HCT116 (cell line): ENCODE measurements at regions not wholly inside any gene's neighbourhood (a gene's known extent, or its start where the extent isn't known, plus 50 kb on each side); places are given as distances from the start of the nearest gene placed in this dataset.

Source experiments
- ATAC-seq: fragments of 200-7000 bp; cut with Tn5 transposase; 2 replicates; pipeline ENCODE4 v1.9.1; 2020; ENCODE audit warnings: mild to moderate bottlenecking, moderate library complexity
- BruUV-seq: library from RNA; stranded (reverse); fragments of 400-500 nt; replicated peaks from 2 replicates; lab custom pipeline; 2021; lab: Mats Ljungman, UMichigan
- CTCF ChIA-PET: fragments of 300-600 bp; sonication (Branson Sonifier 250); formaldehyde crosslinking; loops from one replicate; lab custom pipeline; 2021; ENCODE audit warnings: antibody characterized with exemption; lab: Charles Lee
- POLR2A ChIA-PET: fragments of 300-600, 350-600 bp; sonication (Branson Sonifier 250); formaldehyde crosslinking; loops from one replicate; lab custom pipeline; 2021; ENCODE audit warnings: antibody characterized with exemption; lab: Charles Lee
- RAD21 ChIA-PET, 2 experiments: fragments of 300-600 bp; sonication (Branson Sonifier 250); formaldehyde crosslinking; loops; one replicate each; lab custom pipeline; 2023; ENCODE audit warnings: low total read pairs in 2 of 2; ENCODE audit not compliant: uncharacterized antibody in 2 of 2, unreplicated experiment in 2 of 2, low non-redundant PET in 1 of 2; lab: Charles Lee
- DNase-seq: peaks from one replicate; pipeline ENCODE4 v3.0.0-alpha.2; 2010; ENCODE audit warnings: low read depth, low spot score
- H2AFZ ChIP-seq: fragments of 200-600 bp; shearing (Covaris generic), sonication (generic); 2 replicates; pipeline ENCODE4 v1.6.1; 2017; ENCODE audit warnings: low read depth, mixed run types, mixed read lengths, antibody characterized with exemption, low read length; ENCODE audit not compliant: poor library complexity, severe bottlenecking
- H3K27ac ChIP-seq: 2 replicates; pipeline ENCODE4 v1.5.1; 2012; ENCODE audit warnings: low read depth, low read length
- H3K27me3 ChIP-seq: fragments of 200-600 bp; sonication (generic); 2 replicates; pipeline ENCODE4 v1.6.1; 2016; ENCODE audit warnings: mixed run types, low read length, mixed read lengths; ENCODE audit not compliant: insufficient read depth
- H3K36me3 ChIP-seq, 2 experiments: fragments of 200-500 bp in 1 of 2; fragments of 200-600 bp in 1 of 2; sonication (Bioruptor generic) in 1 of 2; sonication (generic) in 1 of 2; 2 replicates each; pipeline versions ENCODE4 v1.5.1 to v1.6.1; 2014 to 2016; ENCODE audit warnings: low read length in 2 of 2, inconsistent platforms in 1 of 2, mixed read lengths in 1 of 2, mixed run types in 1 of 2; ENCODE audit not compliant: insufficient read depth in 2 of 2, control insufficient read depth in 1 of 2
- H3K4me1 ChIP-seq, 2 experiments: fragments of 200-600 bp in 1 of 2; sonication (generic) in 1 of 2; 2 replicates each; pipeline versions ENCODE4 v1.5.1 to v1.6.1; 2012 to 2017; ENCODE audit warnings: low read length in 2 of 2, inconsistent platforms in 1 of 2, mild to moderate bottlenecking in 1 of 2, mixed read lengths in 1 of 2, mixed run types in 1 of 2, moderate library complexity in 1 of 2; ENCODE audit not compliant: insufficient read depth in 2 of 2, control insufficient read depth in 1 of 2
- H3K4me2 ChIP-seq: fragments of 200-600 bp; sonication (generic); 2 replicates; pipeline ENCODE4 v1.6.1; 2017; ENCODE audit warnings: mixed run types, low read length, mixed read lengths
- H3K4me3 ChIP-seq, 2 experiments: fragments of 200-600 bp in 1 of 2; sonication (generic) in 1 of 2; replicated peaks in 1 of 2; 2 replicates each; pipeline ENCODE4 v1.5.1; 2011 to 2016; ENCODE audit warnings: low read length in 2 of 2, control low read depth in 1 of 2, low read depth in 1 of 2, mild to moderate bottlenecking in 1 of 2, mixed read lengths in 1 of 2, mixed run types in 1 of 2
- H3K79me2 ChIP-seq: fragments of 200-600 bp; sonication (generic); 2 replicates; pipeline ENCODE4 v1.6.1; 2017; ENCODE audit warnings: mild to moderate bottlenecking, mixed run types, low read length, moderate library complexity, mixed read lengths; ENCODE audit not compliant: insufficient read depth
- H3K9ac ChIP-seq: fragments of 200-600 bp; sonication (generic); 2 replicates; pipeline ENCODE4 v1.6.1; 2016; ENCODE audit warnings: low read length, mixed read lengths
- H3K9me2 ChIP-seq: fragments of 200-600 bp; sonication (generic), shearing (Covaris generic); 2 replicates; pipeline ENCODE4 v1.6.1; 2017; ENCODE audit warnings: mixed run types, mild to moderate bottlenecking, moderate library complexity; ENCODE audit not compliant: insufficient read depth
- H3K9me3 ChIP-seq, 2 experiments: fragments of 200-500 bp in 1 of 2; fragments of 200-600 bp in 1 of 2; sonication (Bioruptor generic) in 1 of 2; sonication (generic) in 1 of 2; 2 replicates each; pipeline ENCODE4 v1.6.1; 2014 to 2017; ENCODE audit warnings: low read length in 2 of 2, mixed read lengths in 2 of 2, inconsistent platforms in 1 of 2, low read depth in 1 of 2, mild to moderate bottlenecking in 1 of 2, mixed run types in 1 of 2, moderate library complexity in 1 of 2; ENCODE audit not compliant: control insufficient read depth in 1 of 2, insufficient read depth in 1 of 2
- H4K20me1 ChIP-seq: fragments of 200-600 bp; sonication (generic), shearing (Covaris generic); 2 replicates; pipeline ENCODE4 v1.6.1; 2017; ENCODE audit warnings: mixed run types, mild to moderate bottlenecking, moderate library complexity; ENCODE audit not compliant: insufficient read depth
- ATF3 ChIP-seq: IDR thresholded peaks from 2 replicates; pipeline ENCODE4 v1.6.1; 2012
- CBX3 ChIP-seq: IDR thresholded peaks from 2 replicates; pipeline ENCODE4 v1.6.1; 2012; ENCODE audit warnings: low read depth
- CTCF ChIP-seq, 3 experiments: fragments of 200-600 bp in 1 of 3; sonication (generic) in 1 of 3; IDR thresholded peaks in 2 of 3; conservative IDR thresholded peaks in 1 of 3; 2 replicates each; pipeline ENCODE4 v1.5.1; 2012 to 2017; ENCODE audit warnings: low read depth in 2 of 3, low read length in 2 of 3, antibody characterized with exemption in 1 of 3, borderline replicate concordance in 1 of 3, control low read depth in 1 of 3, mild to moderate bottlenecking in 1 of 3, mixed read lengths in 1 of 3, mixed run types in 1 of 3, moderate library complexity in 1 of 3; ENCODE audit not compliant: insufficient read depth in 1 of 3
- EZH2 ChIP-seq: fragments of 200-600 bp; sonication (generic); IDR thresholded peaks from 2 replicates; pipeline ENCODE4 v1.6.1; 2017; ENCODE audit warnings: antibody characterized with exemption, mixed run types
- FOSL1 ChIP-seq: IDR thresholded peaks from 2 replicates; pipeline ENCODE4 v1.6.1; 2012; ENCODE audit warnings: low read depth
- JUND ChIP-seq: IDR thresholded peaks from 2 replicates; pipeline ENCODE4 v1.6.1; 2012
- MAX ChIP-seq: IDR thresholded peaks from 2 replicates; pipeline ENCODE4 v1.6.1; 2012
- POLR2A ChIP-seq: IDR thresholded peaks from 2 replicates; pipeline ENCODE4 v1.7.0; 2011; ENCODE audit warnings: borderline replicate concordance; ENCODE audit not compliant: insufficient read depth, insufficient read length; ENCODE audit errors: extremely low read depth
- RAD21 ChIP-seq: IDR thresholded peaks from 2 replicates; pipeline ENCODE4 v1.6.1; 2012; ENCODE audit warnings: low read depth, mild to moderate bottlenecking
- REST ChIP-seq: IDR thresholded peaks from 2 replicates; pipeline ENCODE4 v1.6.1; 2012; ENCODE audit warnings: low read depth
- SP1 ChIP-seq: IDR thresholded peaks from 2 replicates; pipeline ENCODE4 v1.6.1; 2012; ENCODE audit warnings: low read depth
- SRF ChIP-seq: IDR thresholded peaks from 2 replicates; pipeline ENCODE4 v1.6.1; 2012; ENCODE audit warnings: low read depth
- YY1 ChIP-seq: IDR thresholded peaks from 2 replicates; pipeline ENCODE4 v1.6.1; 2011; ENCODE audit warnings: low read length, low read depth, moderate library complexity, mild to moderate bottlenecking; ENCODE audit not compliant: insufficient replicate concordance; ENCODE audit errors: extremely low read depth
- ZNF274 ChIP-seq: fragments of 200-500 bp; sonication (Bioruptor generic); IDR thresholded peaks from 2 replicates; pipeline ENCODE4 v1.6.1; 2014; ENCODE audit warnings: mild to moderate bottlenecking, low read depth, low read length, inconsistent platforms
- intact Hi-C: fragments of 100-400 bp; cut with micrococcal nuclease; formaldehyde crosslinking; loops from 2 replicates; pipeline ENCODE4 v1.10.0; 2022

GRCh38 chr9:109903515-109904138 is 123.6 kb downstream of the PALM2AKAP2 start:
- Histone ChIP-seq H3K9ac (no peak overlapping the region), H3K9me3 (no peaks in the 10 kb centered on the region), H3K9me2 (no peaks in the 10 kb centered on the region), H3K79me2 (no peaks in the 10 kb centered on the region), H3K36me3 (no peaks in the 10 kb centered on the region), H3K4me1 (no peaks in the 10 kb centered on the region), H3K4me2 (no peak overlapping the region), H3K27me3 (no peaks in the 10 kb centered on the region), H2AFZ (peak overlapping the region; percentile 4), H4K20me1 (no peaks in the 10 kb centered on the region), H3K4me3 (no peak overlapping the region), H3K27ac (no peak overlapping the region)
- POLR2A ChIA-PET = interaction anchor here (1.7 kb wide), 1 partner anchor 154 kb away, joined by 4 read pairs; no protein-coding TSS in a partner anchor
- DNase-seq = peak; percentile 76
- CTCF ChIA-PET = interaction anchor here (0.5 to 2.7 kb wide), 23 partner anchors 9 to 329 kb away, joined by 3 to 33 read pairs (median 5); no protein-coding TSS in a partner anchor
- RAD21 ChIA-PET = interaction anchor here (0.7 to 1.5 kb wide), 8 partner anchors 11 to 329 kb away, joined by 3 to 13 read pairs (median 3); no protein-coding TSS in a partner anchor
- ATAC-seq = peak; percentile 93
- TF ChIP-seq FOSL1 = no peak
- TF ChIP-seq ZNF274 = no peak
- no peak for TF ChIP-seq ATF3
- TF ChIP-seq SRF = no peak
- TF ChIP-seq CBX3 = 0 out of 2 replicates have a peak, but pooled peaks have one; percentile 19
- TF ChIP-seq RAD21 = peak; percentile 97
- TF ChIP-seq REST = no peak
- no peak for TF ChIP-seq EZH2
- TF ChIP-seq SP1 = no peak
- peak; percentile 63 for TF ChIP-seq MAX
- no peak for TF ChIP-seq POLR2A
- peak; percentile 70 to 91 (median 89) for TF ChIP-seq CTCF (IDR thresholded peaks at IDR 0.05 in 2 of 3, conservative IDR thresholded peaks at IDR 0.05 in 1 of 3; ENCODE audit: borderline replicate concordance in 1 of 3, insufficient read depth in 1 of 3, low read depth in 2 of 3, low read length in 2 of 3)
- TF ChIP-seq JUND = no peak
- TF ChIP-seq YY1 = no peak
- no TSS peak for BruUV-seq
- intact Hi-C loops = loop anchor here (1.0 kb wide), 2 partner anchors 155 to 250 kb away; no protein-coding TSS in a partner anchor
